WTC11 (cell line): ENCODE measurements at regions not wholly inside any gene's neighbourhood (a gene's known extent, or its start where the extent isn't known, plus 50 kb on each side); places are given as distances from the start of the nearest gene placed in this dataset.

Experiments used
- ATAC-seq: fragments of 200-7000 bp; cut with Tn5 transposase; 2 replicates; pipeline ENCODE4 v1.10.0; 2021; ENCODE audit warnings: mild to moderate bottlenecking, moderate library complexity
- CTCF ChIA-PET: fragments of 300-600 bp; sonication (Branson Sonifier 250); formaldehyde crosslinking; loops from one replicate; lab custom pipeline; 2021; ENCODE audit warnings: antibody characterized with exemption; lab: Charles Lee
- POLR2A ChIA-PET: fragments of 350-600 bp; sonication (Branson Sonifier 250); formaldehyde crosslinking; loops from one replicate; lab custom pipeline; 2021; ENCODE audit warnings: antibody characterized with exemption; lab: Charles Lee
- DNase-seq: peaks from one replicate; pipeline ENCODE4 v3.0.0; 2021; ENCODE audit warnings: low spot score
- H3K27ac Mint-ChIP-seq: 2 replicates; pipeline ENCODE4 v1.8.0; 2021; ENCODE audit warnings: mixed read lengths
- H3K27me3 Mint-ChIP-seq: 2 replicates; pipeline ENCODE4 v1.8.0; 2021; ENCODE audit warnings: low read depth, mild to moderate bottlenecking, moderate library complexity, mixed read lengths
- H3K36me3 Mint-ChIP-seq: 2 replicates; pipeline ENCODE4 v1.8.0; 2021; ENCODE audit warnings: mixed read lengths
- H3K4me1 Mint-ChIP-seq: 2 replicates; pipeline ENCODE4 v1.8.0; 2022; ENCODE audit warnings: mixed read lengths
- H3K4me3 Mint-ChIP-seq: 2 replicates; pipeline ENCODE4 v1.8.0; 2021; ENCODE audit warnings: mild to moderate bottlenecking, moderate library complexity, mixed read lengths
- H3K9me3 Mint-ChIP-seq: 2 replicates; pipeline ENCODE4 v1.8.0; 2021; ENCODE audit warnings: mixed read lengths
- ATF3 ChIP-seq: sonication (generic); formaldehyde crosslinking; conservative IDR thresholded peaks from 2 replicates; pipeline ENCODE4 v1.8.1; 2022; ENCODE audit warnings: mild to moderate bottlenecking, missing genetic modification reagents
- CREB1 ChIP-seq: sonication (generic); formaldehyde crosslinking; IDR thresholded peaks from 2 replicates; pipeline ENCODE4 v1.8.0; 2023; ENCODE audit warnings: mild to moderate bottlenecking, missing genetic modification reagents
- CREM ChIP-seq: sonication (generic); formaldehyde crosslinking; IDR thresholded peaks from 2 replicates; pipeline ENCODE4 v1.8.1; 2022; ENCODE audit warnings: mild to moderate bottlenecking, missing genetic modification reagents, moderate library complexity
- CTCF ChIP-seq: fragments of 200-600 bp; IDR thresholded peaks from 2 replicates; pipeline ENCODE4 v1.8.0; 2022; ENCODE audit warnings: antibody characterized with exemption
- E2F5 ChIP-seq: sonication (generic); formaldehyde crosslinking; IDR thresholded peaks from 2 replicates; pipeline ENCODE4 v1.8.1; 2022; ENCODE audit warnings: mild to moderate bottlenecking, moderate library complexity, missing genetic modification reagents
- EMX1 ChIP-seq: fragments of 250-450 bp; sonication (Bioruptor Pico); IDR thresholded peaks from 2 replicates; pipeline ENCODE4 v1.8.0; 2021; ENCODE audit warnings: mild to moderate bottlenecking
- FOXK1 ChIP-seq: sonication (generic); formaldehyde crosslinking; IDR thresholded peaks from 2 replicates; pipeline ENCODE4 v1.8.0; 2022; ENCODE audit warnings: mild to moderate bottlenecking, moderate library complexity, missing genetic modification reagents
- HMGA2 ChIP-seq: fragments of 250-450 bp; sonication (Bioruptor Pico); IDR thresholded peaks from 2 replicates; pipeline ENCODE4 v1.4.0; 2021; ENCODE audit warnings: mild to moderate bottlenecking, moderate library complexity
- KAT7 ChIP-seq: sonication (generic); formaldehyde crosslinking; IDR thresholded peaks from 2 replicates; pipeline ENCODE4 v1.8.1; 2023; ENCODE audit warnings: missing genetic modification reagents, mild to moderate bottlenecking, borderline replicate concordance
- MYBL2 ChIP-seq: sonication (generic); formaldehyde crosslinking; IDR thresholded peaks from 2 replicates; pipeline ENCODE4 v1.8.1; 2023; ENCODE audit warnings: mild to moderate bottlenecking, moderate library complexity, missing genetic modification reagents
- NR2C2 ChIP-seq: sonication (generic); formaldehyde crosslinking; IDR thresholded peaks from 2 replicates; pipeline ENCODE4 v1.8.0; 2022; ENCODE audit warnings: mild to moderate bottlenecking, missing genetic modification reagents
- OVOL2 ChIP-seq: fragments of 250-450 bp; sonication (Bioruptor Pico); IDR thresholded peaks from 2 replicates; pipeline ENCODE4 v1.9.0; 2021; ENCODE audit warnings: mild to moderate bottlenecking, borderline replicate concordance
- SP1 ChIP-seq: sonication (generic); formaldehyde crosslinking; conservative IDR thresholded peaks from 2 replicates; pipeline ENCODE4 v1.8.1; 2022; ENCODE audit warnings: missing genetic modification reagents
- TEAD4 ChIP-seq: sonication (generic); formaldehyde crosslinking; IDR thresholded peaks from 2 replicates; pipeline ENCODE4 v1.8.0; 2022; ENCODE audit warnings: mild to moderate bottlenecking, missing genetic modification reagents
- ZBTB21 ChIP-seq: sonication (generic); formaldehyde crosslinking; IDR thresholded peaks from 2 replicates; pipeline ENCODE4 v1.8.1; 2023; ENCODE audit warnings: mild to moderate bottlenecking, missing genetic modification reagents, borderline replicate concordance
- ZNF263 ChIP-seq: sonication (generic); formaldehyde crosslinking; IDR thresholded peaks from 2 replicates; pipeline ENCODE4 v1.8.1; 2022; ENCODE audit warnings: low read depth, mild to moderate bottlenecking, moderate library complexity, missing genetic modification reagents
- ZNF317 ChIP-seq: sonication (generic); formaldehyde crosslinking; IDR thresholded peaks from 2 replicates; pipeline ENCODE4 v1.8.1; 2023; ENCODE audit warnings: low read depth, mild to moderate bottlenecking, moderate library complexity, missing genetic modification reagents, borderline replicate concordance
- ZNF423 ChIP-seq: fragments of 250-450 bp; sonication (Bioruptor Pico); IDR thresholded peaks from 2 replicates; pipeline ENCODE4 v2.1.2; 2022; ENCODE audit warnings: mild to moderate bottlenecking, moderate library complexity
- TF ChIP-seq, protein P1 (sequence below): fragments of 250-450 bp; sonication (Bioruptor Pico); conservative IDR thresholded peaks from 2 replicates; pipeline ENCODE4 v1.9.0; 2021; ENCODE audit warnings: mild to moderate bottlenecking
- TF ChIP-seq, protein P2 (sequence below): sonication (generic); formaldehyde crosslinking; IDR thresholded peaks from 2 replicates; pipeline ENCODE4 v1.8.1; 2023; ENCODE audit warnings: mild to moderate bottlenecking, moderate library complexity, missing genetic modification reagents
- TF ChIP-seq, protein P3 (sequence below): sonication (generic); formaldehyde crosslinking; IDR thresholded peaks from 2 replicates; pipeline ENCODE4 v1.8.1; 2022; ENCODE audit warnings: low read depth, missing genetic modification reagents, borderline replicate concordance
- TF ChIP-seq, protein P4 (sequence below): sonication (generic); formaldehyde crosslinking; IDR thresholded peaks from 2 replicates; pipeline ENCODE4 v1.8.1; 2022; ENCODE audit warnings: missing genetic modification reagents, borderline replicate concordance
- TF ChIP-seq, protein P5 (sequence below): fragments of 250-450 bp; sonication (Bioruptor Pico); IDR thresholded peaks from 2 replicates; pipeline ENCODE4 v1.8.0; 2021; ENCODE audit warnings: mild to moderate bottlenecking

- Mint-ChIP-seq H3K4me1 (no peaks in the 10 kb centered on the region), H3K27me3 (peaks cover 5% of the 10 kb centered on the region; the same call in 1 of the 2 replicates), H3K4me3 (no peak overlapping the region)
- POLR2A ChIA-PET, result no interaction called here
- CTCF ChIA-PET, result no interaction called here
- DNase-seq (no peak), ATAC-seq (no peak)
- TF ChIP-seq, protein P1, sequence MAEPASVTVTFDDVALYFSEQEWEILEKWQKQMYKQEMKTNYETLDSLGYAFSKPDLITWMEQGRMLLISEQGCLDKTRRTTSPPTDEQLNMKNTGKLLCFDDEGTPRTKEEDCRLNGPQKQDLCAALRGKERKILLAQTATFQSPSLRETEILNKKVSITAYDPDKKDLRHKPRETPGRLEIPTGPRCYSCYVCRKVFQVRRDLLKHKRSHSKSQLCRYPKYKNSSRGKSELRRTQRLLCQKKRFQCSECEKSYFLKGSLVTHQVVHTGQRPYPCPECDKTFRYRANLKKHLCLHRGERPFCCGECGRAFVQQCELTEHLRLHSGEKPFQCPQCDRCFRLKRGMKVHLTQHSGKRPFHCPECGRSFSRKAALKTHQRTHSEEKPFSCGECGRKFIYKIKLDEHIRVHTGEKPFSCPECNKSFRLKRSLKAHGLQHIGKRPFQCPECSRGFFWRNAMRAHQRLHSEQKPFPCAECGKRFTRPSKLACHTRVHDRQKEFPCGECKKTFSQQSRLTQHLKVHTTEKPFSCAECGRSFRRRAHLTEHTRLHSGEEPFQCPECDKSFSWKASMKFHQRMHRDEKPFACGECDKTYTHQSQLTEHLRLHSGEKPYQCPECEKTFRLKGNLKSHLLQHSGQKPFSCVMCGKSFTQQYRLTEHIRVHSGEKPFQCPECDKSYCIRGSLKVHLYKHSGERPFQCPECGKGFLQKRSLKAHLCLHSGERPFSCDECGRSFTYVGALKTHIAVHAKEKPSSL (CRISPR knock-in tag), result no peak
- TF ChIP-seq MYBL2, result no peak
- TF ChIP-seq, protein P2, sequence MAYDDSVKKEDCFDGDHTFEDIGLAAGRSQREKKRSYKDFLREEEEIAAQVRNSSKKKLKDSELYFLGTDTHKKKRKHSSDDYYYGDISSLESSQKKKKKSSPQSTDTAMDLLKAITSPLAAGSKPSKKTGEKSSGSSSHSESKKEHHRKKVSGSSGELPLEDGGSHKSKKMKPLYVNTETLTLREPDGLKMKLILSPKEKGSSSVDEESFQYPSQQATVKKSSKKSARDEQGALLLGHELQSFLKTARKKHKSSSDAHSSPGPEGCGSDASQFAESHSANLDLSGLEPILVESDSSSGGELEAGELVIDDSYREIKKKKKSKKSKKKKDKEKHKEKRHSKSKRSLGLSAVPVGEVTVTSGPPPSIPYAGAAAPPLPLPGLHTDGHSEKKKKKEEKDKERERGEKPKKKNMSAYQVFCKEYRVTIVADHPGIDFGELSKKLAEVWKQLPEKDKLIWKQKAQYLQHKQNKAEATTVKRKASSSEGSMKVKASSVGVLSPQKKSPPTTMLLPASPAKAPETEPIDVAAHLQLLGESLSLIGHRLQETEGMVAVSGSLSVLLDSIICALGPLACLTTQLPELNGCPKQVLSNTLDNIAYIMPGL (CRISPR knock-in tag), result no peak
- TF ChIP-seq OVOL2 (CRISPR knock-in tag), result no peak
- TF ChIP-seq, protein P3, sequence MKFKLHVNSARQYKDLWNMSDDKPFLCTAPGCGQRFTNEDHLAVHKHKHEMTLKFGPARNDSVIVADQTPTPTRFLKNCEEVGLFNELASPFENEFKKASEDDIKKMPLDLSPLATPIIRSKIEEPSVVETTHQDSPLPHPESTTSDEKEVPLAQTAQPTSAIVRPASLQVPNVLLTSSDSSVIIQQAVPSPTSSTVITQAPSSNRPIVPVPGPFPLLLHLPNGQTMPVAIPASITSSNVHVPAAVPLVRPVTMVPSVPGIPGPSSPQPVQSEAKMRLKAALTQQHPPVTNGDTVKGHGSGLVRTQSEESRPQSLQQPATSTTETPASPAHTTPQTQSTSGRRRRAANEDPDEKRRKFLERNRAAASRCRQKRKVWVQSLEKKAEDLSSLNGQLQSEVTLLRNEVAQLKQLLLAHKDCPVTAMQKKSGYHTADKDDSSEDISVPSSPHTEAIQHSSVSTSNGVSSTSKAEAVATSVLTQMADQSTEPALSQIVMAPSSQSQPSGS (CRISPR knock-in tag), result no peak
- TF ChIP-seq HMGA2 (CRISPR knock-in tag), result no peak
- no peak for TF ChIP-seq NR2C2 (CRISPR knock-in tag)
- TF ChIP-seq ZBTB21 (CRISPR knock-in tag), result no peak
- TF ChIP-seq FOXK1, result no peak
- TF ChIP-seq ZNF423, result no peak
- TF ChIP-seq ZNF263 (CRISPR knock-in tag), result no peak
- TF ChIP-seq, all 79 proteins: peak for 0
- H3K36me3 Mint-ChIP-seq, result peaks cover 7% of the 10 kb centered on the region; the same call in 1 of the 2 replicates
- H3K9me3 Mint-ChIP-seq, result peaks cover 16% of the 10 kb centered on the region
- no peak overlapping the region for H3K27ac Mint-ChIP-seq
Observed at GRCh38 chr15:70547846-70548487, 215.4 kb downstream of the UACA start.

GRCh38 chr15:70545526-70545925 lies 217.8 kb downstream of the UACA start:
- H3K36me3 Mint-ChIP-seq, result peaks cover 3% of the 10 kb centered on the region; the same call in 1 of the 2 replicates
- H3K9me3 Mint-ChIP-seq, result peaks cover 9% of the 10 kb centered on the region
- H3K4me1 Mint-ChIP-seq, result 0 out of 2 replicates have a peak, but pooled peaks cover 6% of the 10 kb centered on the region
- no peak overlapping the region for H3K27ac Mint-ChIP-seq
- ATAC-seq, result no peak
- POLR2A ChIA-PET, result no interaction called here
- DNase-seq, result no peak
- CTCF ChIA-PET, result no interaction called here
- no peaks in the 10 kb centered on the region for H3K27me3 Mint-ChIP-seq
- H3K4me3 Mint-ChIP-seq, result no peak overlapping the region
- TF ChIP-seq SP1 (CRISPR knock-in tag) (no peak), CREM (CRISPR knock-in tag) (no peak), ATF3 (CRISPR knock-in tag) (no peak), EMX1 (CRISPR knock-in tag) (no peak), KAT7 (CRISPR knock-in tag) (no peak), CTCF (no peak), E2F5 (CRISPR knock-in tag) (no peak), ZNF317 (no peak), TEAD4 (CRISPR knock-in tag) (no peak), CREB1 (no peak)
- TF ChIP-seq, protein P4, sequence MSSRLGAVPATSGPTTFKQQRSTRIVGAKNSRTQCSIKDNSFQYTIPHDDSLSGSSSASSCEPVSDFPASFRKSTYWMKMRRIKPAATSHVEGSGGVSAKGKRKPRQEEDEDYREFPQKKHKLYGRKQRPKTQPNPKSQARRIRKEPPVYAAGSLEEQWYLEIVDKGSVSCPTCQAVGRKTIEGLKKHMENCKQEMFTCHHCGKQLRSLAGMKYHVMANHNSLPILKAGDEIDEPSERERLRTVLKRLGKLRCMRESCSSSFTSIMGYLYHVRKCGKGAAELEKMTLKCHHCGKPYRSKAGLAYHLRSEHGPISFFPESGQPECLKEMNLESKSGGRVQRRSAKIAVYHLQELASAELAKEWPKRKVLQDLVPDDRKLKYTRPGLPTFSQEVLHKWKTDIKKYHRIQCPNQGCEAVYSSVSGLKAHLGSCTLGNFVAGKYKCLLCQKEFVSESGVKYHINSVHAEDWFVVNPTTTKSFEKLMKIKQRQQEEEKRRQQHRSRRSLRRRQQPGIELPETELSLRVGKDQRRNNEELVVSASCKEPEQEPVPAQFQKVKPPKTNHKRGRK, result no peak
- TF ChIP-seq, protein P5, sequence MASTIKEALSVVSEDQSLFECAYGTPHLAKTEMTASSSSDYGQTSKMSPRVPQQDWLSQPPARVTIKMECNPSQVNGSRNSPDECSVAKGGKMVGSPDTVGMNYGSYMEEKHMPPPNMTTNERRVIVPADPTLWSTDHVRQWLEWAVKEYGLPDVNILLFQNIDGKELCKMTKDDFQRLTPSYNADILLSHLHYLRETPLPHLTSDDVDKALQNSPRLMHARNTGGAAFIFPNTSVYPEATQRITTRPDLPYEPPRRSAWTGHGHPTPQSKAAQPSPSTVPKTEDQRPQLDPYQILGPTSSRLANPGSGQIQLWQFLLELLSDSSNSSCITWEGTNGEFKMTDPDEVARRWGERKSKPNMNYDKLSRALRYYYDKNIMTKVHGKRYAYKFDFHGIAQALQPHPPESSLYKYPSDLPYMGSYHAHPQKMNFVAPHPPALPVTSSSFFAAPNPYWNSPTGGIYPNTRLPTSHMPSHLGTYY (CRISPR knock-in tag), result no peak
